Mesenchymal stem cell (in vitro differentiated cells and primary cell): ENCODE measurements at regions not wholly inside any gene's neighbourhood (a gene's known extent, or its start where the extent isn't known, plus 50 kb on each side); places are given as distances from the start of the nearest gene placed in this dataset.

Experiments used
- DNase-seq: peaks from one replicate; pipeline ENCODE4 v3.0.0-alpha.2; 2013
- H2AFZ ChIP-seq: one replicate; pipeline ENCODE4 v1.6.1; 2013; ENCODE audit warnings: low read depth, mild to moderate bottlenecking, control low read depth, inconsistent platforms, low read length, moderate library complexity
- H2AK5ac ChIP-seq: 2 replicates; pipeline ENCODE4 v1.6.1; 2013; ENCODE audit warnings: low read length, moderate library complexity, mild to moderate bottlenecking, inconsistent platforms; ENCODE audit not compliant: severe bottlenecking
- H2BK120ac ChIP-seq: one replicate; pipeline ENCODE4 v1.6.1; 2013; ENCODE audit warnings: low read depth, mild to moderate bottlenecking, inconsistent platforms, low read length, moderate library complexity
- H2BK12ac ChIP-seq, 2 experiments: one replicate each; pipeline ENCODE4 v1.6.1; 2013; ENCODE audit warnings: inconsistent platforms in 2 of 2, low read length in 2 of 2, mild to moderate bottlenecking in 2 of 2, moderate library complexity in 2 of 2, control low read depth in 1 of 2
- H2BK15ac ChIP-seq: one replicate; pipeline ENCODE4 v1.6.1; 2013; ENCODE audit warnings: mild to moderate bottlenecking, low read depth, inconsistent platforms; ENCODE audit not compliant: poor library complexity, severe bottlenecking
- H2BK5ac ChIP-seq: 2 replicates; pipeline ENCODE4 v1.6.1; 2013; ENCODE audit warnings: low read depth, mild to moderate bottlenecking, low read length, control low read depth, inconsistent platforms; ENCODE audit not compliant: poor library complexity, severe bottlenecking
- H3K14ac ChIP-seq, 2 experiments: one replicate each; pipeline ENCODE4 v1.6.1; 2013; ENCODE audit warnings: inconsistent platforms in 2 of 2, low read length in 2 of 2, control low read depth in 1 of 2, mild to moderate bottlenecking in 1 of 2, moderate library complexity in 1 of 2
- H3K18ac ChIP-seq, 2 experiments: one replicate each; pipeline ENCODE4 v1.6.1; 2013; ENCODE audit warnings: inconsistent platforms in 2 of 2, low read length in 2 of 2, control low read depth in 1 of 2, low read depth in 1 of 2, mild to moderate bottlenecking in 1 of 2
- H3K23ac ChIP-seq, 2 experiments: one replicate each; pipeline ENCODE4 v1.6.1; 2013; ENCODE audit warnings: inconsistent platforms in 2 of 2, low read length in 2 of 2, mild to moderate bottlenecking in 2 of 2, moderate library complexity in 2 of 2, control low read depth in 1 of 2
- H3K27ac ChIP-seq: 2 replicates; pipeline ENCODE4 v1.5.1; 2013; ENCODE audit warnings: mild to moderate bottlenecking, moderate library complexity, low read length, control low read depth, inconsistent platforms; ENCODE audit not compliant: poor library complexity, severe bottlenecking
- H3K27me3 ChIP-seq, 2 experiments: 2 replicates each; pipeline versions ENCODE4 v1.6.1 to v1.7.0; 2013; ENCODE audit warnings: low read length in 2 of 2, mild to moderate bottlenecking in 2 of 2, moderate library complexity in 2 of 2, control low read depth in 1 of 2, inconsistent platforms in 1 of 2; ENCODE audit not compliant: control insufficient read depth in 1 of 2, insufficient read depth in 1 of 2
- H3K36me3 ChIP-seq, 2 experiments: 2 replicates each; pipeline versions ENCODE4 v1.6.1 to v1.7.0; 2013; ENCODE audit warnings: low read length in 2 of 2, control low read depth in 1 of 2, inconsistent platforms in 1 of 2, low read depth in 1 of 2, mild to moderate bottlenecking in 1 of 2; ENCODE audit not compliant: insufficient read depth in 2 of 2, control insufficient read depth in 1 of 2
- H3K4ac ChIP-seq, 2 experiments: one replicate each; pipeline ENCODE4 v1.6.1; 2013; ENCODE audit warnings: inconsistent platforms in 2 of 2, low read length in 2 of 2, mild to moderate bottlenecking in 2 of 2, moderate library complexity in 2 of 2, control low read depth in 1 of 2, low read depth in 1 of 2
- H3K4me1 ChIP-seq: 2 replicates; pipeline ENCODE4 v1.6.1; 2013; ENCODE audit warnings: low read depth, low read length, control low read depth; ENCODE audit not compliant: control insufficient read depth, insufficient read depth
- H3K4me2 ChIP-seq: 2 replicates; pipeline ENCODE4 v1.6.1; 2013; ENCODE audit warnings: low read length, mild to moderate bottlenecking, inconsistent platforms; ENCODE audit not compliant: poor library complexity, severe bottlenecking
- H3K4me3 ChIP-seq, 2 experiments: 2 replicates each; pipeline versions ENCODE4 v1.5.1 to v1.7.0; 2013; ENCODE audit warnings: low read length in 2 of 2, mild to moderate bottlenecking in 2 of 2, control low read depth in 1 of 2, low read depth in 1 of 2; ENCODE audit not compliant: insufficient read depth in 1 of 2
- H3K79me1 ChIP-seq: replicated peaks from 2 replicates; pipeline ENCODE4 v1.6.1; 2013; ENCODE audit warnings: mild to moderate bottlenecking, control low read depth, low read length, inconsistent platforms; ENCODE audit not compliant: poor library complexity, severe bottlenecking
- H3K9ac ChIP-seq: 2 replicates; pipeline ENCODE4 v1.7.0; 2013; ENCODE audit warnings: mild to moderate bottlenecking, low read length, moderate library complexity
- H3K9me3 ChIP-seq: 2 replicates; pipeline ENCODE4 v1.7.0; 2013; ENCODE audit warnings: mild to moderate bottlenecking, low read length; ENCODE audit not compliant: control insufficient read depth
- H4K8ac ChIP-seq: one replicate; pipeline ENCODE4 v1.6.1; 2013; ENCODE audit warnings: inconsistent platforms, mild to moderate bottlenecking, low read length, moderate library complexity
- H4K91ac ChIP-seq: one replicate; pipeline ENCODE4 v1.6.1; 2013; ENCODE audit warnings: mild to moderate bottlenecking, low read length, inconsistent platforms
- WGBS: methylation state at CpG from one replicate; pipeline ENCODE4 v1.1.7; 2013; ENCODE audit warnings: mixed read lengths; 5-methylcytosine and 5-hydroxymethylcytosine counted together

DNA sequence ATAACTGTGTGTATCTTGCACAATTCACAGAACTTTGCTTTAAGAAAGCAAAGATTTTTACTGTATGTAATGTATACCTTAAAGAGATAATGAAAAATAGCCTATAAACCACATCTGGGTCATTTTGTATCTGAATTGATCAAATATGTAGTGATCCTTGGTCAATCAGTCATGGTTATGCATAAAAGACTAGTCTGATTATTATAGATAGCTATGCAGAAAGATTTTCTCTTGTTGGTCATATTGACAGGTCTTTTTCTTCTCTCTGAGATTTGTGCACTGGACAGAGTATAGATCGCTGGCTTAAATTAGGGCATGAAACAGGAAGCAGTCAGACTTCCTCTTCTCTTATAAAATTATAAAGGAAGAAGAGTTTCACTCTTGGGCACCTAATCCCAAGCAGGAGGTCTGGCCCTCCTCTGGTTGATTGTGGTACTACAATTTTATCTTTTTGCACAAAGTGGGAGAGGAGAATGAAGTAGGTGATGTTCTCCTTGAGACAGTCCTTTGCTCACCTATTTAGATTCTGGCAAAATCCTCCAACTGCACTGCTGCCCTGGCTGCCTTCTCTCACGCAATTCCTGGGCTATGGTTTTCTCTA lies 380.9 kb upstream of the RGS17 start:
- Histone ChIP-seq H3K9ac (no peak overlapping the region), H2BK12ac (no peak overlapping the region), H3K18ac (no peak overlapping the region), H2BK15ac (no peak overlapping the region), H2BK120ac (no peak overlapping the region), H3K9me3 (no peaks in the 10 kb centered on the region), H4K91ac (no peak overlapping the region), H3K27ac (no peak overlapping the region), H3K4ac (no peak overlapping the region), H2BK5ac (no peak overlapping the region), H3K36me3 (no peaks in the 10 kb centered on the region), H4K8ac (no peak overlapping the region), H3K14ac (no peak overlapping the region), H3K23ac (no peak overlapping the region), H3K27me3 (no peaks in the 10 kb centered on the region), H3K4me3 (no peak overlapping the region), H3K4me1 (no peaks in the 10 kb centered on the region), H3K79me1 (no peaks in the 10 kb centered on the region), H3K4me2 (no peak overlapping the region), H2AK5ac (no peak overlapping the region), H2AFZ (no peak overlapping the region)
- peak; percentile 44 for DNase-seq
- WGBS = 24% methylated on average over 1 of the region's 2 CpGs

- Histone ChIP-seq H2BK15ac (no peak overlapping the region), H3K14ac (no peak overlapping the region), H2BK5ac (no peak overlapping the region), H3K36me3 (no peaks in the 10 kb centered on the region), H2BK12ac (no peak overlapping the region), H3K4me1 (peaks cover 2% of the 10 kb centered on the region), H2AK5ac (no peak overlapping the region), H2AFZ (no peak overlapping the region), H4K8ac (no peak overlapping the region), H3K4me2 (no peak overlapping the region), H4K91ac (no peak overlapping the region), H3K9me3 (no peaks in the 10 kb centered on the region), H3K4me3 (no peak overlapping the region), H3K18ac (no peak overlapping the region), H3K79me1 (no peaks in the 10 kb centered on the region), H3K27me3 (no peaks in the 10 kb centered on the region), H2BK120ac (no peak overlapping the region), H3K9ac (no peak overlapping the region), H3K4ac (no peak overlapping the region), H3K27ac (no peak overlapping the region), H3K23ac (no peak overlapping the region)
- no peak for DNase-seq
- WGBS = 93% methylated on average over 2 of the region's 4 CpGs
These were observed 372.7 kb upstream of the RGS17 start for GRCh38 chr6:153503810-153504209.

DNA sequence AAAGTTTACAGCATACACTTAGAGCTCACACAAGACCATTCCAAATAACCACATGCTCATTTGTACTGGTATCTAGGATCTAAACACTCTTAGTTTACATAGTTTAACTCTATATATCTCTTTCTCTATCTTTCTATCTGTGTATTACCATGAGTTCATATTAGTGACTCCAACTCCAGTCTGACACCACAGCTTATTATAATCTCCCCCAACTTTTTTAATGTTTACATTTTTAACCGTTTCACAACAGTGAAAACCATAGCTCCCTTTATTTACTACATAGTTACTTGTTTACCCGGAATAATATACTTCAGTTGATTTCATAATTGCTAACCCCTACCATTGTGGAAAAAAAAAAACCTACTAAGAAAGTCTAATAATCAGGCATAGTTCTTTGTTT lies 362.4 kb upstream of the RGS17 start:
- Histone ChIP-seq H3K27me3 (no peaks in the 10 kb centered on the region), H2AFZ (no peak overlapping the region), H3K27ac (no peak overlapping the region), H3K9ac (no peak overlapping the region), H4K8ac (no peak overlapping the region), H3K4me3 (no peak overlapping the region), H2AK5ac (no peak overlapping the region), H2BK5ac (no peak overlapping the region), H2BK120ac (no peak overlapping the region), H3K18ac (no peak overlapping the region), H3K9me3 (peaks cover 8% of the 10 kb centered on the region), H3K23ac (no peak overlapping the region), H3K4ac (no peak overlapping the region), H3K4me1 (no peaks in the 10 kb centered on the region), H4K91ac (no peak overlapping the region), H3K4me2 (no peak overlapping the region), H3K14ac (no peak overlapping the region), H3K79me1 (no peaks in the 10 kb centered on the region), H2BK12ac (no peak overlapping the region), H2BK15ac (no peak overlapping the region), H3K36me3 (no peaks in the 10 kb centered on the region)
- DNase-seq = peak; percentile 55
- WGBS = 13% methylated on average over 1 of the region's 2 CpGs

GRCh38 chr6:153489479-153489878 lies 358.4 kb upstream of the RGS17 start:
- Histone ChIP-seq H3K9ac (no peak overlapping the region), H3K4ac (no peak overlapping the region), H3K9me3 (peaks cover 10% of the 10 kb centered on the region), H3K79me1 (no peaks in the 10 kb centered on the region), H4K91ac (no peak overlapping the region), H3K36me3 (no peaks in the 10 kb centered on the region), H3K27me3 (no peaks in the 10 kb centered on the region), H2AK5ac (no peak overlapping the region), H2BK120ac (no peak overlapping the region), H3K4me1 (no peaks in the 10 kb centered on the region), H2BK12ac (no peak overlapping the region), H2AFZ (no peak overlapping the region), H2BK15ac (no peak overlapping the region), H2BK5ac (no peak overlapping the region), H4K8ac (no peak overlapping the region), H3K23ac (no peak overlapping the region), H3K18ac (no peak overlapping the region), H3K27ac (no peak overlapping the region), H3K4me3 (no peak overlapping the region), H3K4me2 (no peak overlapping the region), H3K14ac (no peak overlapping the region)
- DNase-seq = peak; percentile 1
- WGBS = 75% methylated on average over 3 of the region's 4 CpGs
